ENCODE measurements at regions not wholly inside any gene's neighbourhood (a gene's known extent, or its start where the extent isn't known, plus 50 kb on each side); places are given as distances from the start of the nearest gene placed in this dataset.

GRCh38 chr6:40937491-40937890 lies 101.5 kb downstream of the UNC5CL start:
- DNase-seq (no peak), ATAC-seq (no peak)

DNA sequence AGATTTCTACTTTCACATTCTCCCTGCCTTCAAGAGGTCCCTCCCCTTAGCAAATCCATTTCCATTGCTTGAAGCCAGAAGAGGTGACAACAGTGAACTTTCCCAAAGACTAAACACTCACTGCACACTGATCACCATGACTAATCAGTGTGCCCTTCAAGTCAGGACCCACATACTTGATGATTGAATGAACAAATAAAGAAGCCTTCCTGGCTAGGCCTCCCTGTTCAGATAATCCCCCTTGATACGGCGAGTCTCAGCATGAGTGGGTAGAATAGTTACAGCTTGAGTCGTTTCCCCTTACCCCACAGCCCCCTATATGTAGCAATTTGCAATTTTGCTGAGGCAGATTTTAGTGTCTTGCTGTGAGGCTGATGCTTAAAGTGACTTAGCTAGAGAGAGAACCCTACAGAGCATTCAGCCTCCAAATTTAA lies 102.2 kb downstream of the UNC5CL start:
- no peak for ATAC-seq
- DNase-seq, result no peak

GRCh38 chr6:40933864-40934263 lies 105.2 kb downstream of the UNC5CL start:
- no peak for ATAC-seq
- no peak for DNase-seq

DNA sequence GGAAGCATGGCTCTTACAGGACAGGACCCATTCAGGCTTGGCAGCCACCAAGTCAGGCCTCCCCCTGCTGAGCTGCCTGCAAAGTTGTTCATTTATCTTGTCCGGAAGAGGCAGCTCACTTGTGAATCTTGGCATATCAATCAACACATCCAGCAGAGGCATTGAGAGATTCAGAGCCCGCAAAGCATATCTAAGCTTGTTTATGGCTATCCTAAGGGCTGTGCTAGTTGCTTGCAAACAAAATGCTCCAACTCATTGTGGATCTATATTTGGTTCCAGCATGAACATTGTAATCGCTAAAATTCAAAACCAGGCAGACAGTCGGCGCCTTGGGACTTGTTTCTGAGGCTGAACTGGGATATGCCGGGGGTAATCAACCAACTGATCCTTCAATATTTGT lies 106.1 kb downstream of the UNC5CL start:
- DNase-seq (no peak), ATAC-seq (no peak)

- DNase-seq (no peak), ATAC-seq (no peak)
Measured at GRCh38 chr6:40932366-40932765, 106.7 kb downstream of the UNC5CL start.

DNA sequence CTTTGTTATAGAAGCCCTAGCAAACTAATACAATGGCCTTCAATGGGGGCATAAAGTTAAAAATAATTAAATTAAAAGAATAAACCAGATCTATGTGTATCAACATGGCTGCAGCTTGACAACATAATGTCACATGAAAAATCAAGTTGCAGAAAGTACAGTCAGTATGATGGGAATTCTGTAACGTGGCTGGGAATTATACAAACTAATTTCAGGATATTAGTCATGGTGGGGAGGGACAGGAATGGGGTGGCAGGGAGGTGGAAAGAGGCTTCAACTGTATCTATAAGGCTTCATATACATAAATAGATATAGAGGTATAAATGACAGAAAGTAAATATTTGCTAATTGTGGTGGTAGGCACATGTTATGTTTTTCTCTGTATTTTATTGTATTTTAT lies 107.1 kb downstream of the UNC5CL start:
- DNase-seq, result no peak
- no peak for ATAC-seq

DNA sequence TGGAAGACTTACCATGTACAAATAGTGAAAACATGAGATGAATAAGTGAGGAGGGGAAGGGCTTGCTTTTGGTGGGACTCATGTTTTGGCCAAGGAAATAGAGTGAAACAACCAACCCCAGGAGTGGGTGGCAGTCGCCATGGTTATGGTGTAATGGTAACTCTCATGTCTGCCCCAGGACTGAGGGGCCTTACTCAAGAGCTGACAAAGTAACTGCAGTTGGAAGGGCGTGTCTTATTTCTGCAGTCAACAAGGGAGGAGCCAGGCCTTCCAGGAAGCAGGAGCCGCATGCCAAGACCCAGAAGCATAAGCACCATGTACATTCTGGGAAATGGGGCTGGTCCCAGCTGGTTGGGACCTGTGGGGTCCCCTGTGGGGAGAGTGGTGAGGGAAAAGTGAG lies 108.5 kb downstream of the UNC5CL start:
- no peak for DNase-seq
- no peak for ATAC-seq

DNA sequence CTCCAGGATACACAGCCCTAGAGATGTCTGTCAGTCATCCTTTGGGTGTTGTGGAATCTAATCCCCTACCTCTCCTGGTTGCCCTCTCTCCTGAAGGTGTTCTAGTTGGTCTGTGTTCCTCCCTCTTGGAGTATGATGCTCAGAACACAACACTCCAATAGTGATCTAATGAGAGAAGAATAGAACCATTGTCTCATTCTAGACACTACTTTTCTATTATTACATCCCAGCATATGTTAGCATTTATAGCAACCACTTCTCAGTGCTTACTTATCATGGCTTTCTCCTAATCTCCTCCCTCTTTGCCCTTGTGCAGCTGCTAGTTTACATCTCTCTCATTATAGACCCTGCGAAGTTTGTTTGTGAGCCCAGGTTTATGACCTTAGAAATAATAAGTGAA lies 109.0 kb downstream of the UNC5CL start:
- ATAC-seq (no peak), DNase-seq (no peak)

DNA sequence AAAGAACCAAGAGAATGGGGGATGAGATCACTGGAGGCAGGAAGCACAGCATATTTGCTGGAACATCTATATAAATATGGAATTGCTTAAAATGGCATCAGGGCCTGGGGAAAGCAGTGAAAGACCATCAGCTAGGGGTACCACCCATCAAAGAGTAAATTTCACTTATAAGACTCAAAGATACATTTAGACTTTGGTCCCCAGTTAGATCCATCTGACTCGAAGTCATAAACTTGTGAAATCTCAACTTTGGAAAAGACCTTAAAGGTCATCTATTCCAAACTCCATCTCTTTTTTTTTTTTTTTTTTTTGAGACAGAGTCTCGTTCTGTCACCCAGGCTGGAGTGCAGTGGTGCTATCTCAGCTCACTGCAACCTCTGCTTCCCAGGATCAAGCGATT lies 109.8 kb downstream of the UNC5CL start:
- DNase-seq (no peak), ATAC-seq (no peak)

DNA sequence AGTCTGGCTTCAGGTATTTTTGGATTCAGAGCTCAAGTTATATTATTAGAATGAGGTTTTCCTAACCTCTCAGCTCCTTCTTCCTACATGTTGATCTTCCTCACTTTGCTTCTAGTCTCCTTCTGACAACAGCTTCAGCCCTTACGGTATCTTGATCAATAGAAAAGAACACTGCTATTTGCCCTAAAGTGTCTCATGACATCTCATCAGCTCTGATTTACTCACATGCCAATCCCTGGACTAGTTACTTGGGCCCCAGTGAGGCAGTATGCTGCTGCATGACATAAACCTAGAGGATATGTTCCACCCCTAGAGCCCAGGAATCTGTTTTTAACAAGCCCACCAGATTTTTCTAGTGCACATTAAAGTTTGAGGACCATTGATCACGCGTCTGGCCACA lies 110.3 kb downstream of the UNC5CL start:
- no peak for ATAC-seq

DNA sequence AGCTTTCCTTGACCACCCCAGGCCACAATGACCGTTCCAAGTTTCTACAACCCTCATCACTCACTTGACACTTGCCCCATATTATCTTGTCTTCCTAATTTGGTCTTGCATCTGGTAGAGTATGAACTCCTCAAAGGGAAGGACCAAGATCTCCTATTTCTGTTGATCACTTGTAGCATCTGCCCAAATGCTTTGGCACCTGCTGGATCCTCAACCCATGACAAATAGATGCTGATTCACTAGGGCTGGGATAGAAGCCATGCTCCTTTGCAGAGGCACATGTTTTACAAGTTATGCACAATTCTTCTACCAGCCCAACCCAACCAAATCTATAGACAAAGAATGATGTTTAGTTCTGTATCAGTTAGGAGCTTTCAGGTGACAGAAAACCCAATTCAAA lies 110.7 kb downstream of the UNC5CL start:
- DNase-seq, result no peak

More for the DNA sequence above, 110.3 kb downstream of the UNC5CL start:
- DNase-seq, result no peak

GRCh38 chr6:40925341-40925740 lies 113.7 kb downstream of the UNC5CL start:
- DNase-seq, result no peak

More for the DNA sequence above, 110.7 kb downstream of the UNC5CL start:
- ATAC-seq, result no peak

GRCh38 chr6:40924839-40925238 lies 114.2 kb downstream of the UNC5CL start:
- ATAC-seq (no peak), DNase-seq (no peak)

More at GRCh38 chr6:40925341-40925740, 113.7 kb downstream of the UNC5CL start:
- no peak for ATAC-seq

DNA sequence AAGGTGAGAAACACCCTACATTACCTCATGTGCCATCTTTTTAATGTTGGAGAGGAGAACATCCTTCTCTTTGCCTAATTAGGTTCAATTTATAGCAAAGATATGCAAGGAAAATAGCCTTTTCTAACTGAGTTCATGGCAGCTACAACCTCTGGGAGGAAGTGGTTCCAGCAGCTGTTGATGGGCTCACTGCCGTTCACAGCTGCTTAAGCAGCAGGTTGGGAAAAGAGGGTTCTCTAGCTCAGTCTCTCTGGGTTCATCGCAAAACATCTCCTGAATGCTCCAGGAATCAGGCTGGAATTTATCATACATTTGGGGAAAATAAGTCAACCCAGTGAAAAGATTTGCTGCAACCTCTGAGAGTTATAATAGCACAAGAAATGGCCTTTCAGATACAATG lies 115.1 kb downstream of the UNC5CL start:
- ATAC-seq (no peak), DNase-seq (no peak)

DNA sequence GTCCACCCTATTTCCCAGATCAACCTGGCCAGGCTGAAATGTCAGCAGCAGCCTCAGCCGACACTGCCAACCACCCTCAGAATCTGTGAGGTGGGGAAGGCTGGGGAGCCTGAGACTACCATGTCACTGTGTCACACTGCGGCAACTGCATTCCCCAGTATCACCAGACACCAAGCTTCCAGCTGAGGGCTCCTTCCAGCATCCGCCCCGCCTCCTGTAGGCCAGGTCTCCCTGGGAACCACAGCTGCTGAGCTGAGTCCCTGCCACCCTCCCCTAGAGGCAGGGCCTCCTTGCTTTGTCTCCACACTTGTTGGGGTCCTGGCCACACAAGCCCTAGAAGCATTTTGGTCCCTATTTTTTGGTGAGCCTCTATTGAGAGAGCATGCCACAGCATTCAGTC lies 115.7 kb downstream of the UNC5CL start:
- DNase-seq (no peak), ATAC-seq (no peak)

- DNase-seq (no peak), ATAC-seq (no peak)
Measured at GRCh38 chr6:40922281-40922680, 116.7 kb downstream of the UNC5CL start.

- ATAC-seq (no peak), DNase-seq (no peak)
Measured at GRCh38 chr6:40918040-40918651, 120.9 kb downstream of the UNC5CL start.

DNA sequence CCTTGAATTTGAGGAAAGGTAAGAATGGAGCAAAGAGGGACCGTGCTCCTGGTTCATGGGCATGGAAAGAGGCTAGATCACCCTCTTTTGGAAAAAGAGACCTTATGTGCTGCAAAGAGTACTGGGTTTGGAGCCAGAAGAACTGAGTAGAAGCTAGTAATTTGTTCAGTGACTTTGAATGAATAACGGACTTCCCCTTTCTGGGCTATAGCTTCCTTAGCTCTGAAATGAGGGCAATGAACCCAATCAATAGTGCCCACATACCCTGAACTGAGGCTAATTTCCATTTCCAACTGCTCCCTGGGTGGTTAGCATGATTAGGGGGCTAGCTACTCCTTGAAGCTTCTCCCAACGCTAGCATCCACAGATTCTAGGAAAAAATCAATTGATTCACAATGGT lies 121.4 kb downstream of the UNC5CL start:
- ATAC-seq (no peak), DNase-seq (no peak)

GRCh38 chr6:40916845-40917244 lies 122.2 kb downstream of the UNC5CL start:
- ATAC-seq, result no peak

DNA sequence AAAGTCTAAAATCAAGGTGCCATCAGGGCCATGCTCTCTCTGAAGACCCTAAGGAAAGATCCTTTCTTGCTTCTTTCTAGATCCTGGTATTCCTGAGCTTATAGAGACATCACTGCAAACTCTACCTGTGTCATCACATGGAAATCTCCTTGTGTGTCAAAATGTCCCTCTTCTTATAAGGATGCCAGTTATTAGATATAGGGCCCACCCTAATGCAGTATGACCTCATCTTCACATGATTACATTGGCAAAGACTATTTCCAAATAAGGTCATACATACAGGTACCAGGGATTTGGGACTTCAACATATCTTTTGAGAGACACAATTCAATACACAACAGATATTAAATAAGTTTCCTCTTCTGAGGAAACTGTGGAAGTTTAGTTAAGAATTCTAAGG lies 123.9 kb downstream of the UNC5CL start:
- no peak for DNase-seq
- no peak for ATAC-seq

More at GRCh38 chr6:40916845-40917244, 122.2 kb downstream of the UNC5CL start:
- no peak for DNase-seq

DNA sequence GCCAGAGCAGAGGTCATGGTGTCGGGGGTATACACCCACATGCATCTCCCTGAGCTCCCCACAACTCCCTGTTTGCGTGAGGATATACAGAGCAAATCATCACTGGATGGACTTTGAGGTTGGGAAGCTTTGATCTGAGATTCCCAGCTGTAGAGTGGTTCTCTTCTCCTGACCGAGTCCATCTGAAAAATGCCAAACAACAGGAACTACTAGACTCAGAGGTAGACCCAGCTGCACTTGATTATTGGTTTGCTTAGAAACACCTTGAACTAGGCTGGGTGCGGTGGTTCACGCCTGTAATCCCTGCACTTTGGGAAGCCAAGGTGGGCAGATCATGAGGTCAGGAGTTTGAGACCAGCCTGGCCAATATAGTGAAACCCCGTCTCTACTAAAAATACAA lies 125.0 kb downstream of the UNC5CL start:
- DNase-seq, result no peak

DNA sequence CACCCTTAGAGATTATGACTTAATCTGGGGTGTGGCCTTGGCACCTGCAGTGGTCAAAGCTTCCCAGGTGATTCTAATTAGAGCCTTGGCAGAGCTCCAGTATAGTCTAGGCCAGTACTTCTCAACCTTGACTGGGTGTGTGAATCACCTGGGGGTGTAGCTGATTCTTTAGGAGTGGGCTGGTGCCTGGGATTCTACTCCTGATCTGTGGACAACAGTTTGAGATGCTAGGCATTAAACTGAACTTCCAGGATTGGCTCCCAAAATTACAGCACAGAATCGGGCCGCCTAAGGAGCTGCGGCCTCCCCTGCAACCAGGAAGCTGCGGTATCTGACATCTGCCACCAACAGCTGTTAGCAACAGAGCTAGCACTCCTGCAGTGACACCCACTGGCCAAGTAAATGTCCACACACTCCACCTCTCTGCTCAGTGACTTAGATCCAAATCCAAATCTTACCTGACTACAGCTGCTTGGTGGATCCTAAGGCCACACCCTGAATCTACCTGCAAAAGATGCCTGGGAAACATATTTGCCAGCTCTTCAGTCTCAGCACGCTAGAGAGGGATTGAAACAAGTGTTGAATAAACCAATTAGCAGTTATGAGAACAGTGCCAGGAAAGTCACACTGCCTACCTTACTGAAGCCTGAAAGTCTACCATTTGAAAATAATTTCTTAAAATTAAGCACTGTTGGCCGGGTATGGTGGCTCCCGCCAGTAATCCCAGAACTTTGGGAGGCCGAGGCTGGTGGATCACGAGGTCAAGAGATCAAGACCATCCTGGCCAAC lies 126.7 kb downstream of the UNC5CL start:
- ATAC-seq (peak; percentile 76), DNase-seq (peak; percentile 24)

More for the DNA sequence above, 125.0 kb downstream of the UNC5CL start:
- ATAC-seq, result no peak

- peak; percentile 28 for ATAC-seq
Measured at GRCh38 chr6:40910260-40910893, 128.6 kb downstream of the UNC5CL start.

More at GRCh38 chr6:40910260-40910893, 128.6 kb downstream of the UNC5CL start:
- no peak for DNase-seq

Data from stimulated activated naive CD8-positive, alpha-beta T cell treated with anti-CD3 and anti-CD28 coated beads, Interleukin-15, Interleukin-2, amounts not matched to agents 100 U/mL and 50 U/mL, for 24 hours (primary cell).